Cardiac muscle cell (in vitro differentiated cells and primary cell): ENCODE measurements at regions not wholly inside any gene's neighbourhood (a gene's known extent, or its start where the extent isn't known, plus 50 kb on each side); places are given as distances from the start of the nearest gene placed in this dataset.
A peak's percentile ranks its signal among the peaks of the same experiment; 100 is the strongest.
"Not testable (repeated sequence)": the region's sequence is repeated elsewhere in the genome, so short reads cannot be mapped to it uniquely, and the experiment has no call there.

ENCODE experiments used
- DNase-seq, 2 donors: peaks; one replicate each; pipeline versions ENCODE4 v3.0.0 to v3.0.0-alpha.2; 2010 to 2017; ENCODE audit warnings: low read depth in 1 of 2, low spot score in 1 of 2
- H3K27ac ChIP-seq: fragments of 200-600 bp; sonication (generic); 2 replicates; pipeline ENCODE4 v1.5.1; 2016
- H3K27me3 ChIP-seq: fragments of 200-600 bp; sonication (generic); 2 replicates; pipeline ENCODE4 v1.6.0; 2016; ENCODE audit warnings: control low read depth
- H3K36me3 ChIP-seq: fragments of 200-600 bp; sonication (generic); 2 replicates; pipeline ENCODE4 v1.5.1; 2016; ENCODE audit warnings: control low read depth
- H3K4me1 ChIP-seq: fragments of 200-600 bp; sonication (generic); 2 replicates; pipeline ENCODE4 v1.8.1; 2017; ENCODE audit warnings: low read depth, mild to moderate bottlenecking, mixed run types
- H3K4me3 ChIP-seq: fragments of 200-600 bp; sonication (generic); 2 replicates; pipeline ENCODE4 v1.5.1; 2016; ENCODE audit warnings: mild to moderate bottlenecking
- H3K9me3 ChIP-seq: fragments of 200-600 bp; sonication (generic); 2 replicates; pipeline ENCODE4 v1.5.1; 2017; ENCODE audit warnings: low read depth, mild to moderate bottlenecking, control low read depth
- TF ChIP-seq, protein P1 (sequence below): IDR thresholded peaks from 2 replicates; pipeline ENCODE4 v1.5.1; 2012; ENCODE audit warnings: low read depth, mild to moderate bottlenecking, low read length

DNA sequence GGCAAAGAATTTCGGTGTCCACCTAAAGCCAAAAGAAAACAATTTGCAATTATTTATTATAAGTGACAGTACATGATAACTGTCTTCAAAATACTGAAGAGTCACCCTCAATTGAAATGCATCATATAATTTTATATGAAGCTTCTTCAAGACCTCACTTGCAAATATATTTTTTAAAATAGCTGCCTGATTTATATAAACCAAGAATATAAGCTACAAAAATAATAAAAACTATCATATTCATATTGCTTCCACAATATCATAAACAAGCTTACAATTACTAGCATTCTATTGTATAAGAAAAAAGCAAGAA is 144.1 kb downstream of the CETN3 start:
- no peaks in the 10 kb centered on the region for H3K36me3 ChIP-seq
- peaks cover 6% of the 10 kb centered on the region for H3K4me1 ChIP-seq
- H3K4me3 ChIP-seq = no peak overlapping the region
- H3K9me3 ChIP-seq = no peaks in the 10 kb centered on the region
- H3K27ac ChIP-seq = no peak overlapping the region
- TF ChIP-seq, protein P1, sequence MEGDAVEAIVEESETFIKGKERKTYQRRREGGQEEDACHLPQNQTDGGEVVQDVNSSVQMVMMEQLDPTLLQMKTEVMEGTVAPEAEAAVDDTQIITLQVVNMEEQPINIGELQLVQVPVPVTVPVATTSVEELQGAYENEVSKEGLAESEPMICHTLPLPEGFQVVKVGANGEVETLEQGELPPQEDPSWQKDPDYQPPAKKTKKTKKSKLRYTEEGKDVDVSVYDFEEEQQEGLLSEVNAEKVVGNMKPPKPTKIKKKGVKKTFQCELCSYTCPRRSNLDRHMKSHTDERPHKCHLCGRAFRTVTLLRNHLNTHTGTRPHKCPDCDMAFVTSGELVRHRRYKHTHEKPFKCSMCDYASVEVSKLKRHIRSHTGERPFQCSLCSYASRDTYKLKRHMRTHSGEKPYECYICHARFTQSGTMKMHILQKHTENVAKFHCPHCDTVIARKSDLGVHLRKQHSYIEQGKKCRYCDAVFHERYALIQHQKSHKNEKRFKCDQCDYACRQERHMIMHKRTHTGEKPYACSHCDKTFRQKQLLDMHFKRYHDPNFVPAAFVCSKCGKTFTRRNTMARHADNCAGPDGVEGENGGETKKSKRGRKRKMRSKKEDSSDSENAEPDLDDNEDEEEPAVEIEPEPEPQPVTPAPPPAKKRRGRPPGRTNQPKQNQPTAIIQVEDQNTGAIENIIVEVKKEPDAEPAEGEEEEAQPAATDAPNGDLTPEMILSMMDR = no peak
- no peaks in the 10 kb centered on the region for H3K27me3 ChIP-seq
- no peak for DNase-seq

DNA sequence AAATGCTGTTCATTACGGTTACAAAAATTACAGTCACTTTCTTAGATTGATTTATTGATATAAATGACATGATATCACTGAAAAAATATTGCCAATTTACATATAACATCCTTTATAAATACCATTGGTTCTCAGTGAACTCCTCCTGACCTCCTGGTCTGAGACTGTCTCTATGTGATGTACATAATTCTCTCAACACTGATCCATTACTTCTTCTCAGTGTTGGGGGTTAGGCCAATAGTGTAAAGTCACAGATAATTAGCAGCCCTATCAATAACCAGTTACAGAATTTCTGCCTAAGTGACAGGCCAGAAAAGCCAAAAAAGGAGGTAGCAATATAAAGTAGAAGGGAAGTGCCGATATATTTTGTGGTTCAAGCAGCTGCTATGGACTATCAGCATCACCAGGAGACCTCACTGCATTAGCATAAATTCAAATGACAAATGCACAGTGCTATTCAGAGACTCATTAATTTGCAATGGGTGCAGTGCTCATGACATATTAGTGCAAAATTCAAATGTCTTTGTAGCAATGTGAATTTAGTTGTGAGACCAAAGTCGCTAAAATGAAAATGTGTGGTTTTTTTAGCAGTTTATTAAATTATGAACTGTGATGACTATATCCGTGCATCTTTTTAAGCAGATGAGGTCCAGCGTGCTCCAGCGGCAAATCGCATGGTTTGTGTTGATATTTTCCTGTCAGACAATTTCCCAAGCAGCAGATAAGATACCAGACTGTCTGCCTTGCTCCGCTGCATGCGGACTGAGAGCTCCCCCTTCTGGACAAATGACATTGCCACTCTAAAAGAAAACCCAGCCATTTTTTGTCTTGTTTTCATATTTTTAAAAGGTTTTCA is 144.6 kb downstream of the CETN3 start:
- no peak overlapping the region for H3K4me3 ChIP-seq
- TF ChIP-seq, protein P1 = peak; percentile 96

DNA sequence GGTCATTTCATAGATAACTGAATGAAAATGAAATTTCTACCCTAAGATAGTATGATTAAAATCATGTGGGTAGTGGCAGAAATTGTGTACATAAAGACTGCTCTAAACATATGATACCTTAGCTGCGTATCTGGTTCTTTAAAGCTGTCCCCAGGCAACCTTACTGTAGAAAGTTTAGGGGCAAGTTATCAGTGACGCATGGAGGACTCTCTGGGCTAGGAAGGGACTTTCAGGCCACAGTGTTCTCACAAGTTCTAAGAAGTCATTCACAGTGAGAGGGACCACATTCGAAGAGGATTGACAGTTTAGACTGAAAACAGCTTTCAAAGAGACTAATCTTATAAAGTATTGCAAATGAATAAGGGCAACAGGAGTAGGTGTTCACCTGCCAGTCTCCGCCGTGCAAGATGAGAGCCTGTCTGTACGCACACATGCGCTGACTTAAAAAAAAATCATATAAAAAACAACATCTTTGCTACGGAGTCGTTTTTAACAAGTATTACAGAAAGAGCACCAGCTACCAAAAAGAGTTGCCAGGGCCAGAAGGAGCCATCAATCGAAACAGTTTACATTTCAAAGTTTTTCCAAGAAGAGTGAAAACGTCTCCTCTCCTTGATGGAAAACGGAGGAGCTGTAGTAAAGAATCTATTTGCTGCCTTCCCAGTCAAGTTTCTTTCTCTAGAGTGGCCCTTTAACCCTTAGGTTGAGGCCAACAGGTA is 146.3 kb downstream of the CETN3 start:
- no peaks in the 10 kb centered on the region for H3K9me3 ChIP-seq
- H3K36me3 ChIP-seq = no peaks in the 10 kb centered on the region
- peaks cover 6% of the 10 kb centered on the region for H3K4me1 ChIP-seq
- no peak overlapping the region for H3K4me3 ChIP-seq
- H3K27ac ChIP-seq = no peak overlapping the region
- no peak for DNase-seq
- H3K27me3 ChIP-seq = no peaks in the 10 kb centered on the region
- TF ChIP-seq, protein P1 = no peak

More for the DNA sequence above, 144.6 kb downstream of the CETN3 start:
- peak; percentile 70 to 79 for DNase-seq
- no peaks in the 10 kb centered on the region for H3K36me3 ChIP-seq
- no peaks in the 10 kb centered on the region for H3K9me3 ChIP-seq
- no peaks in the 10 kb centered on the region for H3K27me3 ChIP-seq
- H3K27ac ChIP-seq = no peak overlapping the region
- peaks cover 6% of the 10 kb centered on the region for H3K4me1 ChIP-seq

DNA sequence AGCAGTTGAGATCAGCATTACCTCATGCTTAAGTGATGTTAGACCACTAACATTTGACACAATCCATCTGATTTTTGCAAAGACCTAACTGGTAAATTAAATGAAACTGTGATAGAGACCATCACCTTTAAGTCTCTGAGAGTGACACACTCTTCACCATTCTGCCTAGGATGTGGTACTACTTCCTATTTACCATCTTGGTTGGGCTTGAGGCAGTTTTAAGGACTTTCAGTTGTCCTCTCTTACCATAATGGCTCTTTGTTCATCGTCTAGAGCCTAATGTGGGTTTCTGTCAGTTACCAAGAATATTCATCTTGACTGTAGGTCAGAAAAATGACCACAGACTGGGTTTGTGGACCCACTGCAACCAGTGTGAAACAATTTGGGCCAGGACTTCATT is 158.1 kb downstream of the CETN3 start:
- H3K4me3 ChIP-seq = no peak overlapping the region
- no peak for DNase-seq
- TF ChIP-seq, protein P1 = no peak
- H3K36me3 ChIP-seq = no peaks in the 10 kb centered on the region
- no peaks in the 10 kb centered on the region for H3K9me3 ChIP-seq
- no peak overlapping the region for H3K27ac ChIP-seq
- no peaks in the 10 kb centered on the region for H3K27me3 ChIP-seq
- H3K4me1 ChIP-seq = no peaks in the 10 kb centered on the region

DNA sequence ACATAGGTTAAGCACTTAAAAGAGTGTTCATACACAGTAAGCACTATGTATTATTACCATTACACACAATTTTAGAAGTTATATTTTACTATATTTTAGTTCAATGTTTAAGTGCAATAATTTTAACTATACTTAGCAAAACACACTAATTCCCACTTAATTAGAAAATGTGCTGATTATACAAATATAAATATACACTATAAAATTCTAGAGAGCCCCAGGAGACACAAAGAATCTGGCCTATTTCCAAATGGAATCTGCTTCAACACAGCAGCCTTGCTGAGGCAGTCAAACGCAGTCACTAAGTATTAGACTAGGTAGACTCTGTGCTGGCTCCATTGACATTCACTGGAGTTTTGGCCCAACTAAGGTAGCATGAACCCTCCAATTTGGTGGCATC is 160.9 kb downstream of the CETN3 start:
- DNase-seq = no peak
- Histone ChIP-seq H3K4me3 (no peak overlapping the region), H3K27ac (no peak overlapping the region), H3K4me1 (no peaks in the 10 kb centered on the region), H3K9me3 (no peaks in the 10 kb centered on the region), H3K27me3 (no peaks in the 10 kb centered on the region), H3K36me3 (no peaks in the 10 kb centered on the region)
- TF ChIP-seq, protein P1 = no peak

DNA sequence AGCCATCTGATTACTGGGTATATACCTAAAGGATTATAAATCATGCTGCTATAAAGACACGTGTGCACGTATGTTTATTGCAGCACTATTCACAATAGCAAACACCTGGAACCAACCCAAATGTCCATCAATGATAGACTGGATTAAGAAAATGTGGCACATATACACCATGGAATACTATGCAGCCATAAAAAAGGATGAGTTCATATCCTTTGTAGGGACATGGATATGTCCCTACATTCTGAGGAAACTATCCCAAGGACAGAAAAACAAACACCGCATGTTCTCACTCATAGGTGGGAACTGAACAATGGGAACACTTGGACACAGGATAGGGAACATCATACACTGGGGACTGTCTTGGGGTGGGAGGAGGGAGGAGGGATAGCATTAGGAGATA is 165.7 kb downstream of the CETN3 start:
- not testable (repeated sequence) for H3K4me3 ChIP-seq, H3K4me1 ChIP-seq, H3K9me3 ChIP-seq, H3K27ac ChIP-seq, H3K36me3 ChIP-seq, DNase-seq, H3K27me3 ChIP-seq
